D721Med (cell line): ENCODE measurements at regions not wholly inside any gene's neighbourhood (a gene's known extent, or its start where the extent isn't known, plus 50 kb on each side); places are given as distances from the start of the nearest gene placed in this dataset.

Source experiments
- DNase-seq: peaks from one replicate; pipeline ENCODE4 v3.0.0; 2011; ENCODE audit warnings: low spot score; ENCODE audit not compliant: insufficient read length
- FAIRE-seq: peaks from 2 replicates; lab custom pipeline; 2011; peaks lifted over from hg19 to GRCh38; lab: Jason Lieb, UNC
- TF ChIP-seq, protein P1 (sequence below): IDR thresholded peaks from 2 replicates; pipeline ENCODE4 v1.5.1; 2012; ENCODE audit warnings: mild to moderate bottlenecking, control low read depth; ENCODE audit not compliant: insufficient read depth; ENCODE audit errors: missing control alignments

DNA sequence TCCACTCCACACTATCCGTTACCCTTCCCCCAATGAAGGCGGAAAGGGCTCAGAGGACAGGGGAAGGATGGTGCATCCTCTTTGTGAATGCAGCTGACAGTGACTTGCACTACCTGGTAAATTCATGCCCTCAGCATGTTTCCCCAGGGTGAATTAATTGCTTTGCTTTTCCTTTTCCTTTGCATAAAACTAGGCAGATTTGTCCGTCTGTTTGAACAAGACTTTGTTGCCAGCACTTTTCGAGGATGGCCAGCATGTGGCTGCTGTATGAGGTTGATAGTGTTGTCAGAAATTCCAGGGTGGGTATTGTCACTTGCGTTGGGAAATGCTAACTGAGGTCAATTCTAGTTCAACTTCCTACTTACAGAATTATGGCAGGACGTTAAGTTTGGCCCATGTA, 79.0 kb upstream of the RARB start:
- FAIRE-seq (no peak), DNase-seq (no peak)
- TF ChIP-seq, protein P1, sequence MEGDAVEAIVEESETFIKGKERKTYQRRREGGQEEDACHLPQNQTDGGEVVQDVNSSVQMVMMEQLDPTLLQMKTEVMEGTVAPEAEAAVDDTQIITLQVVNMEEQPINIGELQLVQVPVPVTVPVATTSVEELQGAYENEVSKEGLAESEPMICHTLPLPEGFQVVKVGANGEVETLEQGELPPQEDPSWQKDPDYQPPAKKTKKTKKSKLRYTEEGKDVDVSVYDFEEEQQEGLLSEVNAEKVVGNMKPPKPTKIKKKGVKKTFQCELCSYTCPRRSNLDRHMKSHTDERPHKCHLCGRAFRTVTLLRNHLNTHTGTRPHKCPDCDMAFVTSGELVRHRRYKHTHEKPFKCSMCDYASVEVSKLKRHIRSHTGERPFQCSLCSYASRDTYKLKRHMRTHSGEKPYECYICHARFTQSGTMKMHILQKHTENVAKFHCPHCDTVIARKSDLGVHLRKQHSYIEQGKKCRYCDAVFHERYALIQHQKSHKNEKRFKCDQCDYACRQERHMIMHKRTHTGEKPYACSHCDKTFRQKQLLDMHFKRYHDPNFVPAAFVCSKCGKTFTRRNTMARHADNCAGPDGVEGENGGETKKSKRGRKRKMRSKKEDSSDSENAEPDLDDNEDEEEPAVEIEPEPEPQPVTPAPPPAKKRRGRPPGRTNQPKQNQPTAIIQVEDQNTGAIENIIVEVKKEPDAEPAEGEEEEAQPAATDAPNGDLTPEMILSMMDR: no peak

DNA sequence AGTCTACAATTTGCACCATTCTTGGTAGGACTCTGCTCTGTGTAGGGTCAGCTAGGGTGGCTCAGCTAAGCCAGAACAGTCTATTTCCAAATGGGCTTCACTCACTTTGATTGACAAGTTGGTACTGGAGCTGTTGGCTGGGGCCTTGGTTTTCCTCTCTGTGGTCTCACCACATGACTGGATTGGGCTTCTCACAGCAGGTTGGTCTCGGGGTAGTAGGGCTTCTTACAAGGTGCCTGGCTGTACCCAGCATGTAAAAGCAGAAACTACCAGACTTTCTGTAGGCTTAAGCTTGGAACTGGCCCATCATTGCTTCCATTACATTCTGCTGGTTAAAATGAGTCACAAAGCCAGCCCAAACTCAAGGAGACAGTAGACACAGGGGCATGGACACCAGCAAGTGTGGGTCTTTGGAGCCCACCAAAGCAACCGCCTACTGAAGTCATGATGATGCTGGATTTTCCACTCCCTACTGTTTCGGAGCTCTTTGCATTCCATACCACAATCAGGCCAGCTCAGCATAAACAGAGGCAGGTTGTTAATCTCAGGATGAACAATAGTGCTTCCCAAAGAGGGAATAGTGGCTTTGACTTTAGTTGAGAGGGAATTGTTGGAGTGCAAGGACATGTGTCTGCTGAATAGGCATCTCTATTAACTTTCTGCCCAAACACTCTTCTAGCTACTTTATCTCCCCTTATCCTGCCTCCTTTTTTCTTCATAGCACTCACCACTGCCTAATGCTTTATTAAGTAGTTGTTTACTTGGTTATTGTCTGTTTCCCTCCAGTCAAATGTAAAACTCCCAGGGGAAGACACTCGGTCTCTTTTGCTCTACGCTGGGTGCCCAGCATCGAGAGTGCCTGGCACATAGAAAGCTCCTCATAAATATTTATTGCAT, 78.0 kb upstream of the RARB start:
- TF ChIP-seq, protein P1: no peak
- no peak for FAIRE-seq

DNA sequence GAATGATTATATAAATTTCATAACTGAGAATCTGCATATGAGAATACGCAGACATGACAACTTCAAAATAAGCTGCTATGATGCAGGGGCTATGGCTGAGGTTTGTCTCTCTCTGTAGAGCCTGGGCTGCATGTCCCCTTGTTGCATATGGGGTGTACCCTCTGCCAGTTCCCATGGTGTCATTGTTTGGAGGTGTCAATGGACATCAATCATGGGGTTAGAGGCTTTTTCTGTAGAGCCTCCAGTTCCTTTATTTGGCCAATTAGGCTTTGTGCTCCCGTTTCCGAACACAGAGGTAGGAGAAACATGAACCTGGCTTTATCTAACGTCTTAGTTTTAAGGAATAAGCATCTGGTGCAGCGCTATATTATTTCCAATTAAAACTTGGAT, 77.3 kb upstream of the RARB start:
- TF ChIP-seq, protein P1: no peak
- FAIRE-seq (no peak), DNase-seq (no peak)

More for the DNA sequence above, 78.0 kb upstream of the RARB start:
- no peak for DNase-seq

DNA sequence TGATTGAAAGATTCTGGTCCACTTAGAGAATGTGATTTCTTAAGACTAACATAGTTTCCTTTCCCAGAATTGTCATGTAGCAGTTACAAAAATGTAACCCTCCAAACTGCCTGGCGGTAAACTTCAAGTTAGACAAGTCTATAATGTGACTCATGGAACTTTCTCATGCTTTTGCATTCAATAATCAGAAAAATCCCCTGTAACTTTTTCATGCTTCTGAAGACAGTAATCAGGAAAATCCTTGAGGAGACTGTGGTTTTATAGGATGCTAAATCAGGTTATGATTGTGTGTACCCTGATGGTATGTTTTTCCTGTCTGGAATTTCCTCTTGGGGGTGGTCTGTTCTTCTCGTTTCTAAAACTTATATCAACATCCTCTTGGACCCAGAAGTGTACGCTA, 74.0 kb upstream of the RARB start:
- TF ChIP-seq, protein P1: no peak
- DNase-seq (no peak), FAIRE-seq (no peak)

DNA sequence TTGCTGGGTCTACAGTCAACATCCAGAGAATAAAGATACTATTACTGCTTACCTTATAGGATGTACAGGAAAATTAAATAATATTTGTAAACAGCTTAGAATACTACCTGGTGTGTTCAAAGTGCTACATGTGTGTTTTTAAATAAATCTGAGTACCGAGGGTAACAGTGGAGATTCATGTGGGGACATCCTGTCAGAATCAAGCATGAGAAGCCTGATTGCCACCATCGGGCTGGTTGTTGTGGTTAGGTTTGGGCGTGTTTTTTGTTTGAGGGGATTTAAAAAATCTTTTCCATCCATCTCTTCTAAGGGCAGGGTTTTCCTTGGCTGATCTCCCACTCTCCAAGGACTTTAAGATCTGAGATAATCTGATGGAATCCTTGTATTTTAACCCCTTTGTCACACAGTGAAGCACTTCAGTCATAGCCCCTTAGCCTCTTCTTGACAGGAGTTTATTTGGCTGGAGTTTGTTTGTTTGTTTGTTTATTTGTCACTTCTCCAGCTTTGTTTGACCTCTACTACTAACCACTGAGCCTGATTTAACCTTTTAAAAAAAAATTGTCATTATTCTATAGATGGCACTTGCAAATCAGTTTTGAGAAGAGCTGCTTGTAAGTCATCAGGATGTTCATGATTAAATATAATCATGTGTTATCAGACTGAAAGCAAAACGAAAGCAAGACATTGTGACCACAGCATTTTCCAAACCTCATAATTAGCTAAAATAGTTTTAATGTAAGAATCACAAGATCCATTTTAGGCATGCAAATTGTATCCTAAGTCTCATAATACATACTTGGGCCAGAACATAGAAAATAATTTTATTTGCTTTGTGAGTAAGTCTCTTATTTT, 72.8 kb upstream of the RARB start:
- TF ChIP-seq, protein P1: no peak
- FAIRE-seq (no peak), DNase-seq (no peak)

DNA sequence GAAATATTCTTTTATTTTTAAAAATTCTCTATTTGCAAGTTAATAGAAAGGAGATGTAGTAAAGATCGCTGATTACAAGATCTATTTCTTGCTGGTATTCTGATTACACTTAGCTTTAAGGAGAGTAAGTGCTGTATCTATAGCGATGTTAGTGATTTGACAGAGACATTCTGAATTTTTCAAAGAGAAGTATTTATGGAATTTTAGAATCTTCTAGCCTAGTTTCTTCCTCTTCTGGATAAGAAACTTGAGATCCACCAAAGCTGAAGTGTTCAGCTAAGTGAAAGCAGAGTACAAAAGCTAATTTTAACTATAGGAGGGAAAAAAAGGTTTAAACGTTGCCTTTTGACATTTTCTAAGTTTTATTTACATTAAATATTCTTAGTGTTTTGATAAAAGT, 72.1 kb upstream of the RARB start:
- DNase-seq: no peak
- TF ChIP-seq, protein P1: no peak
- no peak for FAIRE-seq

DNA sequence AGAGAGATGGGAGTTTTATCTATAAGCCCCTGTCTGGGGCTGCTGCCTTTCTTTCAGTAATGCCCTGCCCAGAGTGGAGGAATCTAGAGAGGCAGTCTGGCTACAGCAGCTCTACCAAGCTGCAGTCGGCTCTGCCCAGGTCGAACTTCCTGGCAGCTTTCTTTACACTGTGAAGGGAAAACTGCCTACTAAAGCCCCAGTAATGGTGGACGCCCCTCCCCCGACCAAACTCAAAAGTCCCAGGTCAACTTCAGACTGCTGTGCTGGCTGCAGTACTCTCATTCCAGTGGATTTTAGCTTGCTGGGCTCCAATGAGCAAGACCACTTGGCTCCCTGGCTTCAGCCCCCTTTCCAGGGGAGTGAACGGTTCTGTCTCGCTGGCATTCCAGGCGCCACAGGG, 65.9 kb upstream of the RARB start:
- TF ChIP-seq, protein P1: no peak
- no peak for DNase-seq
- FAIRE-seq: no peak
